CD4-positive, alpha-beta memory T cell (primary cell): ENCODE measurements at regions not wholly inside any gene's neighbourhood (a gene's known extent, or its start where the extent isn't known, plus 50 kb on each side); places are given as distances from the start of the nearest gene placed in this dataset.

Source experiments
- CTCF ChIA-PET: fragments of 350-600 bp; sonication (Branson Sonifier 250); formaldehyde crosslinking; loops from one replicate; lab custom pipeline; 2021; ENCODE audit warnings: inconsistent platforms; ENCODE audit not compliant: partially characterized antibody; lab: Charles Lee
- POLR2A ChIA-PET: fragments of 350-600 bp; sonication (Branson Sonifier 250); formaldehyde crosslinking; loops from one replicate; lab custom pipeline; 2021; ENCODE audit not compliant: partially characterized antibody; lab: Charles Lee
- DNase-seq, 5 donors: peaks; one replicate each; pipeline versions ENCODE4 v3.0.0 to v3.0.0-alpha.2; 2020 to 2022; ENCODE audit warnings: mixed read lengths in 1 of 5
- H3K27ac ChIP-seq: one replicate; pipeline ENCODE4 v1.7.0; 2013; ENCODE audit warnings: low read depth, low read length
- H3K27me3 ChIP-seq: 2 replicates; pipeline ENCODE4 v1.7.0; 2013; ENCODE audit warnings: mild to moderate bottlenecking, low read length, moderate library complexity; ENCODE audit not compliant: insufficient read depth
- H3K36me3 ChIP-seq: 2 replicates; pipeline ENCODE4 v1.7.0; 2013; ENCODE audit warnings: mild to moderate bottlenecking, low read length, moderate library complexity; ENCODE audit not compliant: insufficient read depth
- H3K4me1 ChIP-seq: 2 replicates; pipeline ENCODE4 v1.7.0; 2013; ENCODE audit warnings: mild to moderate bottlenecking, low read length, moderate library complexity; ENCODE audit not compliant: insufficient read depth
- H3K4me3 ChIP-seq, 2 donors: one replicate each; pipeline ENCODE4 v1.7.0; 2013; ENCODE audit warnings: low read length in 2 of 2, mild to moderate bottlenecking in 1 of 2
- H3K9me3 ChIP-seq, 2 donors: one replicate each; pipeline ENCODE4 v1.7.0; 2013; ENCODE audit warnings: low read length in 2 of 2, control low read depth in 1 of 2; ENCODE audit not compliant: control insufficient read depth in 1 of 2
- H3K27ac Mint-ChIP-seq, 7 donors: one replicate each; pipeline ENCODE4 v1.8.0; 2020 to 2021; ENCODE audit warnings: mixed read lengths in 7 of 7, mild to moderate bottlenecking in 6 of 7, inconsistent platforms in 3 of 7, moderate library complexity in 3 of 7
- H3K27me3 Mint-ChIP-seq, 2 donors: one replicate each; pipeline ENCODE4 v1.8.0; 2020 to 2021; ENCODE audit warnings: mixed read lengths in 2 of 2
- H3K36me3 Mint-ChIP-seq, 2 donors: one replicate each; pipeline ENCODE4 v1.8.0; 2020 to 2021; ENCODE audit warnings: mixed read lengths in 2 of 2, inconsistent platforms in 1 of 2, mild to moderate bottlenecking in 1 of 2
- H3K4me1 Mint-ChIP-seq, 4 donors: one replicate each; pipeline ENCODE4 v1.8.0; 2020 to 2021; ENCODE audit warnings: mixed read lengths in 4 of 4, mild to moderate bottlenecking in 1 of 4
- H3K4me3 Mint-ChIP-seq, 8 donors: one replicate each; pipeline ENCODE4 v1.8.0; 2020 to 2021; ENCODE audit warnings: mixed read lengths in 8 of 8, mild to moderate bottlenecking in 7 of 8, moderate library complexity in 6 of 8, inconsistent platforms in 3 of 8
- H3K9me3 Mint-ChIP-seq, 8 donors: one replicate each; pipeline ENCODE4 v1.8.0; 2020 to 2021; ENCODE audit warnings: mixed read lengths in 8 of 8, mild to moderate bottlenecking in 5 of 8, inconsistent platforms in 3 of 8, moderate library complexity in 1 of 8
- intact Hi-C: fragments of 100-400 bp; cut with micrococcal nuclease; formaldehyde crosslinking; loops from one replicate; pipeline ENCODE4 v1.15.1; 2023

DNA sequence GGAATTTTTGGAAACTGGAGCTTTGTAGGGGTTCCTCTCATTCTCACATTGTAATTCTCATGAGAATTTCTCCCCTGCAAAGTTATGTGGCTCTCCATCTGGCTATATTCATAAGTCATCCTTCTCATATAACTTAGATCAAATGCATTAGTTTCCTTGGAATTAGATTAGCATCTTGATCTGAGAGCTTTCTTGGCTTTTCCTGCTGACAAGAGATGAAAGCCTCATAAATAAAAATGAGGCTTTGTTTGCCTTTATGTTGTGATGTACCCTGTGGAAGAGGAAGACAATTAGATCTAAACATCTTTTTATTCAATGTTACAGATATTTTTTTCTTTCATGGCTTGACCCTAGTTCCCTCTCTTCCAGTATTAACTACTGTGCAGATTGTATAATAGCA, 165.4 kb upstream of the ZPLD1 start:
- H3K4me1 Mint-ChIP-seq, result no peaks in the 10 kb centered on the region
- ChIA-PET POLR2A (no interaction called here), CTCF (interaction anchor here (2.2 kb wide), 1 partner anchor 40 kb away, joined by 6 read pairs; no protein-coding TSS in a partner anchor)
- Histone ChIP-seq H3K9me3 (no peaks in the 10 kb centered on the region), H3K36me3 (no peaks in the 10 kb centered on the region), H3K4me1 (no peaks in the 10 kb centered on the region), H3K4me3 (no peak overlapping the region), H3K27ac (no peak overlapping the region), H3K27me3 (no peaks in the 10 kb centered on the region)
- no peaks in the 10 kb centered on the region for H3K36me3 Mint-ChIP-seq
- peaks cover 3 to 4% of the 10 kb centered on the region in 2 donors for H3K27me3 Mint-ChIP-seq
- intact Hi-C loops, result no loop called here
- H3K9me3 Mint-ChIP-seq, result peaks cover 0 to 4% (median 0%) of the 10 kb centered on the region in 8 donors
- no peak overlapping the region for H3K27ac Mint-ChIP-seq
- no peak overlapping the region for H3K4me3 Mint-ChIP-seq
- no peak for DNase-seq

DNA sequence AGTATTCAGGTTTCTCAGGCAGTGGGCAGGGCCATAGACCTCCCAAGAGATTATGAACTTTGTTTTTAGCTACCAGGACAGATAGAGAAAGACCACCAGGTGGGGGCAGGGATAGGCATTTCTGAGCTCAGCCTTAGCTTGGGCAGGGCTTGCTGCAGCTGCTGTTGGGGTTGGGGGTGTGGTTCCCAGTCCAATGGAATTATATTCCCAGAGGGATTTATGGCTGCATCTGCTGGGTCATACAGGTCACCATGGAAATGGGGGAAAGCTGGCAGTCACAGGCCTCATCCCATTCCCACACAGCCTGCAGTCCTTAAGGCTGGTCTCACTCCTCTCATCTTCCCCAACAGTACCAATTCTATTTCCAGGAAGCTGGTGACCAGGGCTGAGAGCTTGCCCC, 144.6 kb upstream of the ZPLD1 start:
- H3K36me3 Mint-ChIP-seq, result no peaks in the 10 kb centered on the region
- ChIA-PET POLR2A (no interaction called here), CTCF (no interaction called here)
- Histone ChIP-seq H3K4me3 (no peak overlapping the region), H3K27ac (no peak overlapping the region), H3K27me3 (no peaks in the 10 kb centered on the region), H3K9me3 (no peaks in the 10 kb centered on the region), H3K4me1 (no peaks in the 10 kb centered on the region), H3K36me3 (no peaks in the 10 kb centered on the region)
- peaks cover 14 to 16% of the 10 kb centered on the region in 2 donors for H3K27me3 Mint-ChIP-seq
- no peak for DNase-seq
- H3K4me3 Mint-ChIP-seq, result no peak overlapping the region
- H3K9me3 Mint-ChIP-seq, result peaks cover 0 to 26% (median 9%) of the 10 kb centered on the region in 8 donors
- no peaks in the 10 kb centered on the region for H3K4me1 Mint-ChIP-seq
- H3K27ac Mint-ChIP-seq, result no peak overlapping the region
- intact Hi-C loops, result no loop called here

DNA sequence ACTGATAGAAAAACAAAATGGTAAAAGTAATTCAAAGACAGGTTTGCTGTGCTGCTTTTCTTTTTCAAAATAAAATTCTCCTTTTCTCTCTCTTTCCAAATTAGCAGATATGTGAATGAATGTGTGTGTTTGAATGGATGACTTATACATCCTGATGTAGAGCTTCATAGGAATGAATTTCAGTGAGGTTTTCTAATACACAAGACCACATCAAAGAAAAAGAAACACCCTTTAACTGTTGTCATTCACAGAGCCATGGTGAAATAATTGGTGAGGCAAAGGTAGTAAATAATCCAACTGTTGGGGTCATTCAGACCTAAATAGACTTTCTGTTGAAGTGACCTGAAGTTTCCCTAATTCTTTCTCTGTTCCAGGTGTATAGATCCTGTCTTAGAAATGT, 139.1 kb upstream of the ZPLD1 start:
- no peak overlapping the region for H3K4me3 Mint-ChIP-seq
- H3K9me3 ChIP-seq, result no peaks in the 10 kb centered on the region
- H3K27me3 ChIP-seq, result no peaks in the 10 kb centered on the region
- peaks cover 0 to 15% (median 5%) of the 10 kb centered on the region in 8 donors for H3K9me3 Mint-ChIP-seq
- ChIA-PET POLR2A (no interaction called here), CTCF (no interaction called here)
- H3K27ac ChIP-seq, result no peak overlapping the region
- H3K36me3 ChIP-seq, result no peaks in the 10 kb centered on the region
- H3K27me3 Mint-ChIP-seq, result peaks cover 19 to 28% of the 10 kb centered on the region in 2 donors
- no peak overlapping the region for H3K27ac Mint-ChIP-seq
- no peaks in the 10 kb centered on the region for H3K36me3 Mint-ChIP-seq
- no peak for DNase-seq
- intact Hi-C loops, result no loop called here
- no peak overlapping the region for H3K4me3 ChIP-seq
- peaks cover 0 to 1% (median 0%) of the 10 kb centered on the region in 4 donors for H3K4me1 Mint-ChIP-seq
- H3K4me1 ChIP-seq, result no peaks in the 10 kb centered on the region

DNA sequence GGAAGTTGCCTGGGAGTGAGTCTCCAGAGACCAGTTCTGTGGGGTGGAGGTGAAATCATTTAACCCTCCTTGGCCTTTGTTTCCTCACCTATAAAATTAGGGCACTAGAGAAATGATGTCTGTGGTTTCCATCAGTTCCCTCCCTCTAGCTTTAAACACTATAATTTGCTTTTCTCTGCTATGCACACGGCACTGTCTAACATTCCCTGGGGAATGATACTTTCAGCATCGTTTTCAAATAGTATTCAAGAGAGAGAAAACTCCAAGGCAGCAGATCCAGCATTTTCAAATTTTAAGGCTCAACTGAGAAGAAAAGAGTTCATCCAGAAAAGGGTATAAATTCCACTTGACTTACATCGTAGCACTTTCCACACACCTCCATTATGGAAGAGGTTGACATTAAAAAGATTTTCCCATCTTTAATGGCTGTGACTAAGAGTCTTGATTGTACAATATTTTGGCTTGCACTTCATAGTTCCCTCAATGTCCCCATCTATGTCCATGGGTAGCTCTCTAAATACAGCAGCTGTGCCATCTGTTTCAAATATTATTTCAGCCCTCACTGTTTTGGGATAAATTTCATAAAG, 137.7 kb upstream of the ZPLD1 start:
- no peak overlapping the region for H3K4me3 Mint-ChIP-seq

DNA sequence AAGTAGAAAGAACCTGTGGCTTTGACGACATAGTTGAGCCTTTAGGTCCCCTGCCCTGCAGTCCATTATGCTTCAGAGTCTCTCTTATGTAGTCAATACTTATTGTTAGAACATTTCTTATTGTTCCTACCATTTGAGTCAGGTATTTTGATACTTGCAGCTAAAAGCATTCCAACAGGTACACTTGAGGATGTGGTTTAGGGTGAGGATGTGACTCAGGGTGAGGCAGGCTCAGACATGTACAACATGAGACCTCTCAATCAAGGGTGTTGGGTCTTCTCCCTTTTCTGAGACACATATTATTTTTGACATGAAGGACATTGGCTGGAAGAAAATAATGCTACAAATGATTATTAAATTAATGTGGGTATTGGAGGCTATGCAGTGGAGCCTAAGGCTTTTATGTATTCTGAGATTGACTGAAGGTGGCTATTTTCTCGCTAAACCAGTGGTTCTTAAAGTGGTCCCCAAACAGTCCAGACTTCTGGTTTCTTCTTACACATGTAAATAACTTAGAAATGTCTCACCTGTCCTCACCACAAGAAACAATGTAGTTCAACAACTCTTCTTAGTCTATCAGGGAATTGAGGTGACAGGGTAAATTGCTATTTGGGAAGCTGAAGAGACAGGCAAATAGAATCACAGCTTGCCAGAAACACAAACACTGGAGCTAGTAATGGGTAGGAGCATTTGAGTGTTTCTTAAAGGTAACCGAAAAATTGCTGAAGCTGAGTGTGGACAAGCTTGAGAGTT, 135.5 kb upstream of the ZPLD1 start:
- H3K4me3 Mint-ChIP-seq, result no peak overlapping the region
- CTCF ChIA-PET, result no interaction called here
- H3K27me3 ChIP-seq, result no peaks in the 10 kb centered on the region
- no peak overlapping the region for H3K27ac Mint-ChIP-seq
- peaks cover 8 to 23% of the 10 kb centered on the region in 2 donors for H3K27me3 Mint-ChIP-seq
- DNase-seq, result no peak
- peaks cover 0 to 10% (median 0%) of the 10 kb centered on the region in 8 donors for H3K9me3 Mint-ChIP-seq
- intact Hi-C loops, result no loop called here
- H3K36me3 Mint-ChIP-seq, result no peaks in the 10 kb centered on the region
- POLR2A ChIA-PET, result no interaction called here
- no peaks in the 10 kb centered on the region for H3K9me3 ChIP-seq
- no peaks in the 10 kb centered on the region for H3K4me1 ChIP-seq
- H3K4me3 ChIP-seq, result no peak overlapping the region
- H3K4me1 Mint-ChIP-seq, result peaks cover 0 to 1% (median 0%) of the 10 kb centered on the region in 4 donors
- H3K27ac ChIP-seq, result no peak overlapping the region
- no peaks in the 10 kb centered on the region for H3K36me3 ChIP-seq

More for the DNA sequence above, 137.7 kb upstream of the ZPLD1 start:
- H3K27ac Mint-ChIP-seq, result no peak overlapping the region
- H3K4me3 ChIP-seq, result no peak overlapping the region
- H3K9me3 Mint-ChIP-seq, result peaks cover 0 to 14% (median 5%) of the 10 kb centered on the region in 8 donors
- no peaks in the 10 kb centered on the region for H3K27me3 ChIP-seq
- CTCF ChIA-PET, result no interaction called here
- H3K4me1 Mint-ChIP-seq, result peaks cover 0 to 1% (median 0%) of the 10 kb centered on the region in 4 donors
- H3K4me1 ChIP-seq, result no peaks in the 10 kb centered on the region
- H3K27ac ChIP-seq, result no peak overlapping the region
- H3K36me3 Mint-ChIP-seq, result no peaks in the 10 kb centered on the region
- H3K36me3 ChIP-seq, result no peaks in the 10 kb centered on the region
- no peak for DNase-seq
- H3K9me3 ChIP-seq, result no peaks in the 10 kb centered on the region
- intact Hi-C loops, result no loop called here
- POLR2A ChIA-PET, result no interaction called here
- H3K27me3 Mint-ChIP-seq, result peaks cover 16 to 23% of the 10 kb centered on the region in 2 donors

DNA sequence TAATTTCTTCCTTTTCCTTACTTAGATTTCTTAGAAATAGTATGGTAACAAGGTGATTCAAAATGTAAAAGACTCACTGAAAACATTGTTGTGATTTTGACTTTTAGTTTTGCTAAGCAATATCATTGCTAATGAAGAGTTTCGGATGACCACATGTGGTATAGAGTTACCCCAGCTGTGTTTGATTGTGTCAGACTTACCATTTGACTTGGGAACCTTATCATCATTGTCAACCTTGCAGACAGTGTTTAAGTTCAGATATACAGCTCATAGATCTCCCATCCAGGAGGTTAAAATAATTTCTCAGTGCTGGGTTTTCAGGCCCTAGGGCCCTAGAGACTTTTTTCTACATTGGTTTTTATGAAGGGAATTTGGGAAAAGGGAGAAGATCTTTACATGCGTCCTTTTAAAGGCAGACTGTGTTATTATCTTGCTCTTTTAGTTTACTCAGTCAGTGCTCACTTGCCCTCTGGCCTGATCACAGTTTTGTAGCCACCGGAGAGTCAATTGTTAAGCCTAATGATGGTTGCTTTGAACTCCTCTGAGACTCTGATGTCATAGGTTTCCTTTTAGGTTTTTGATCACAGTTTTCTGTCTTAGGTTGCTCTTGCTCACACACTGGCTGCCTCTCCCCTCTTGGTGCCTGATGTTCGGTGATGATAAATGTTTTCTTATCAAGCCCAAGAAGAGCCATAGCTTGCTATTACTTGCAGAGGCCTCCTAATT, 133.5 kb upstream of the ZPLD1 start:
- POLR2A ChIA-PET, result no interaction called here
- H3K27me3 ChIP-seq, result no peaks in the 10 kb centered on the region
- CTCF ChIA-PET, result no interaction called here
- H3K4me1 ChIP-seq, result no peaks in the 10 kb centered on the region
- Mint-ChIP-seq H3K4me1 (peaks cover 0 to 1% (median 0%) of the 10 kb centered on the region in 4 donors), H3K9me3 (no peaks in the 10 kb centered on the region), H3K36me3 (no peaks in the 10 kb centered on the region), H3K27me3 (peaks cover 8 to 12% of the 10 kb centered on the region in 2 donors), H3K4me3 (no peak overlapping the region), H3K27ac (no peak overlapping the region)
- no peaks in the 10 kb centered on the region for H3K36me3 ChIP-seq
- no peak overlapping the region for H3K4me3 ChIP-seq
- H3K27ac ChIP-seq, result no peak overlapping the region
- no peaks in the 10 kb centered on the region for H3K9me3 ChIP-seq
- intact Hi-C loops, result no loop called here
- no peak for DNase-seq

DNA sequence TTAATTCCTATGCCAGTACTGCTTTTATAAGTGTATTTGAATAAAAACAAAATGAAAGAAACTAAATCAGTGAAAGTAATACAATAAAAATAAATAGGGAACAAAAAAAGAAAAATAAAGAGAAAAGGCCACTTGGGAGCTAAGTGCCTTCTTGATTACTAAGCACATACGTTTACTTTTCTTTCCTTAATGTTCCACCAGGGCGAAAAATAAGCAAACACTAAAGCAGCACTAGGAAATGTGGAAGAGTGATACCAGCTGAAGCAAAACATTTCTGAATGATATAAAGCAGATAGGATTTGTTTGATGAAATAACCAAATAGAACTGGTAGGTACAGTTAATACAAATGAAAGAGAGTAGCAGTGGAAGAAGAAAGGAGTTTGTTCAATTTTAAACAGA, 132.8 kb upstream of the ZPLD1 start:
- intact Hi-C loops, result no loop called here
- peak overlapping the region in 1 of 7 donors; percentile 3 for H3K27ac Mint-ChIP-seq
- ChIA-PET POLR2A (no interaction called here), CTCF (no interaction called here)
- H3K36me3 ChIP-seq, result no peaks in the 10 kb centered on the region
- H3K27me3 ChIP-seq, result no peaks in the 10 kb centered on the region
- no peak overlapping the region for H3K4me3 ChIP-seq
- no peak for DNase-seq
- no peaks in the 10 kb centered on the region for H3K36me3 Mint-ChIP-seq
- H3K4me1 Mint-ChIP-seq, result peaks cover 0 to 1% (median 0%) of the 10 kb centered on the region in 4 donors
- H3K4me1 ChIP-seq, result no peaks in the 10 kb centered on the region
- no peak overlapping the region for H3K27ac ChIP-seq
- no peak overlapping the region for H3K4me3 Mint-ChIP-seq
- peaks cover 8% of the 10 kb centered on the region in 2 donors for H3K27me3 Mint-ChIP-seq
- H3K9me3 Mint-ChIP-seq, result no peaks in the 10 kb centered on the region
- no peaks in the 10 kb centered on the region for H3K9me3 ChIP-seq
